BLaER1 treated with 17β-estradiol and CSF1 and Interleukin-3, amounts not matched to agents 10 nM and 100 nM (cell line): ENCODE measurements at regions not wholly inside any gene's neighbourhood (a gene's known extent, or its start where the extent isn't known, plus 50 kb on each side); places are given as distances from the start of the nearest gene placed in this dataset.
A peak's percentile ranks its signal among the peaks of the same experiment; 100 is the strongest.

ENCODE experiments used
- H3K27ac ChIP-seq, 11 experiments: shearing (Covaris generic); formaldehyde crosslinking; 2 replicates each; pipeline ENCODE4 v1.8.1; 2022
- H3K27me3 ChIP-seq, 11 experiments: shearing (Covaris generic); formaldehyde crosslinking; 2 replicates each; pipeline ENCODE4 v1.8.1; 2022
- H3K36me3 ChIP-seq, 11 experiments: shearing (Covaris generic); formaldehyde crosslinking; 2 replicates each; pipeline ENCODE4 v1.8.1; 2022
- H3K4me1 ChIP-seq, 10 experiments: shearing (Covaris generic); formaldehyde crosslinking; 2 replicates each; pipeline ENCODE4 v1.8.1; 2022
- H3K4me2 ChIP-seq, 11 experiments: shearing (Covaris generic); formaldehyde crosslinking; 2 replicates each; pipeline ENCODE4 v1.8.1; 2022
- H3K4me3 ChIP-seq, 10 experiments: shearing (Covaris generic); formaldehyde crosslinking; 2 replicates each; pipeline ENCODE4 v1.8.1; 2022
- H3K9ac ChIP-seq, 11 experiments: shearing (Covaris generic); formaldehyde crosslinking; 2 replicates each; pipeline ENCODE4 v1.8.1; 2022
- H3K9me3 ChIP-seq, 11 experiments: shearing (Covaris generic); formaldehyde crosslinking; replicated peaks in 1 of 11; 2 replicates each; pipeline ENCODE4 v1.8.1; 2022
- H4K20me1 ChIP-seq, 11 experiments: shearing (Covaris generic); formaldehyde crosslinking; 2 replicates each; pipeline ENCODE4 v1.8.1; 2022
- Cebpa-rat ChIP-seq, 11 experiments: shearing (Covaris generic); IDR thresholded peaks; 2 replicates each; pipeline ENCODE4 v1.8.1; 2022

GRCh38 chr5:1743061-1743768 is 56.4 kb downstream of the MRPL36 start:
- no peaks in the 10 kb centered on the region for H3K27me3 ChIP-seq
- no peak overlapping the region for H3K4me3 ChIP-seq
- H4K20me1 ChIP-seq = no peaks in the 10 kb centered on the region

DNA sequence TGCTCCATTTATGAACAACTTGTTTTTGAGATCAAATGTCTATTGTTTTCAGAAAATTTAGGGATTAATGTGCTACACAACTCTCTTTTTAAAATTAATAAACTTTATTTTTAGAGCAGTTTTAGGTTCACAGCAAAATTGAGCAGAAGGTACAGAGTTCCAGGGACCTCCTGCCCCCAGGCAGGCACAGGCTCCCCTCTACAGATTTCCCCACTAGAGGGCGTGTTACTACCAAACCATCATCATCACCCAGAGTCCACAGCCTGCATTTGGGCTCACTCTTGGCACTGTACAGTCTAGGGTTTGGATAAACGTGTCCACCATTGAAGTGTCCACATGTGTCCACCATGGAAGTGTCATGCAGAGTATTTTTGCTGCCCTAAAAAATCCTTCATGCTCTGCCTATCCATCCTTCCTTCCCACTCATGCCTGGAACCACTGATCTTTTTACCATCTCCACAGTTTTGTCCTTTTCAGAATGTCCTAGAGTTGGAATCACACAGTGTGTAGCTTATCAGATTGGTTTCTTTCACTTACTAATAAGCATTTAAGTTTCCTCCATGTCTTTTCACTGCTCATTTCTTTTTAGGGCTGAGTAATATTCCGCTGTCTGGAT is 61.7 kb downstream of the MRPL36 start:
- no peaks in the 10 kb centered on the region for H3K27me3 ChIP-seq
- H3K4me1 ChIP-seq = no peaks in the 10 kb centered on the region
- H3K27ac ChIP-seq = no peak overlapping the region
- H4K20me1 ChIP-seq = peaks cover 0 to 9% (median 0%) of the 10 kb centered on the region in 11 experiments; a peak in 2 of 22 replicates
- no peak overlapping the region for H3K4me3 ChIP-seq
- H3K36me3 ChIP-seq = no peaks in the 10 kb centered on the region
- H3K4me2 ChIP-seq = no peak overlapping the region
- no peak for TF ChIP-seq Cebpa-rat (IDR thresholded peaks at IDR 0.05)
- peaks cover 33 to 46% (median 38%) of the 10 kb centered on the region in 11 experiments for H3K9me3 ChIP-seq
- no peak overlapping the region for H3K9ac ChIP-seq

More at GRCh38 chr5:1743061-1743768, 56.4 kb downstream of the MRPL36 start:
- H3K9me3 ChIP-seq = peaks cover 35 to 48% (median 42%) of the 10 kb centered on the region in 11 experiments
- no peak for TF ChIP-seq Cebpa-rat (IDR thresholded peaks at IDR 0.05)
- H3K4me1 ChIP-seq = peaks cover 0 to 6% (median 0%) of the 10 kb centered on the region in 10 experiments; a peak in 2 of 20 replicates
- no peak overlapping the region for H3K9ac ChIP-seq
- peak overlapping the region in 6 of 11 experiments; percentile 15 to 32 (median 24); a peak in 7 of 22 replicates for H3K4me2 ChIP-seq
- no peaks in the 10 kb centered on the region for H3K36me3 ChIP-seq
- no peak overlapping the region for H3K27ac ChIP-seq

GRCh38 chr5:1736889-1737711 is 62.5 kb downstream of the MRPL36 start:
- H3K27ac ChIP-seq = no peak overlapping the region
- H3K4me3 ChIP-seq = no peak overlapping the region
- no peaks in the 10 kb centered on the region for H3K36me3 ChIP-seq
- no peak overlapping the region for H3K9ac ChIP-seq
- no peaks in the 10 kb centered on the region for H3K27me3 ChIP-seq
- H3K4me1 ChIP-seq = no peaks in the 10 kb centered on the region
- H3K4me2 ChIP-seq = no peak overlapping the region
- TF ChIP-seq Cebpa-rat (IDR thresholded peaks at IDR 0.05) = no peak
- peaks cover 25 to 38% (median 30%) of the 10 kb centered on the region in 11 experiments for H3K9me3 ChIP-seq
- H4K20me1 ChIP-seq = peaks cover 0 to 9% (median 0%) of the 10 kb centered on the region in 11 experiments; a peak in 2 of 22 replicates

- H3K27ac ChIP-seq = no peak overlapping the region
- no peak overlapping the region for H3K4me3 ChIP-seq
- no peak overlapping the region for H3K4me2 ChIP-seq
- no peak overlapping the region for H3K9ac ChIP-seq
- H3K36me3 ChIP-seq = no peaks in the 10 kb centered on the region
- no peaks in the 10 kb centered on the region for H3K4me1 ChIP-seq
- TF ChIP-seq Cebpa-rat (IDR thresholded peaks at IDR 0.05) = no peak
- no peaks in the 10 kb centered on the region for H3K27me3 ChIP-seq
- peaks cover 0 to 9% (median 0%) of the 10 kb centered on the region in 11 experiments; a peak in 2 of 22 replicates for H4K20me1 ChIP-seq
- peaks cover 15 to 28% (median 20%) of the 10 kb centered on the region in 11 experiments for H3K9me3 ChIP-seq
Observed at GRCh38 chr5:1736065-1736464, 63.6 kb downstream of the MRPL36 start.

DNA sequence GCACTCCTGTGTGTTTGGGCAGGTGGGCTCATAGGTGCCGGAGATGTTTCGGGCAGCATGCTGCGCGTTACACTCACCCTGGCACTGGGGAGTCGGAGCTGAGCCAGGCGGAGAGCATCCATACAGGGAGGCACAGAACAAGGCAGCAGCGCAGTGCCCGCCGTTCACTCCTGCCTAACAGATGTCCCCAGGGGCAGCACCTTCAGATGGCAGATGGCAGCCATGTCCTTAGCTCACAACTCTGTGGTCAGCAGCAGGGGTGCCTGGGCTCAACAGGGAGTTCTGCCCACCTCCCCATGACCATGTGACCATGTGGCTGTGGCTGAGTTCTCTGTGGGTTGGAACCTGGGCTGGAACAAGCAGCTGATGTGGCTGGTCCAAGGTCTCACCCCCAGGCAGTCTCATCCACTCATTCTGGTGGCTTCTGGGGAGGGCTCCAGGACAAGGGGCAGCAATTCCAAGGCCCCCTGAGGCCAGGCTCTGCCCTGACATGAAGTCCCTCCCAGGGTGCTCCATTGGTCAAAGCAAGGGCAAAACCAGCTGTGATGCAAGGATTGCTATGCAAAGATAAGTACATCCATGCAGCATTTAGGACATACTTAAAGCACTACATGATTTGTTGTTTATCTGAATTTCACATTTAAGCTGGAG is 64.2 kb downstream of the MRPL36 start:
- TF ChIP-seq Cebpa-rat (IDR thresholded peaks at IDR 0.05) = no peak
- peaks cover 0 to 4% (median 3%) of the 10 kb centered on the region in 10 experiments; a peak in 16 of 20 replicates for H3K4me1 ChIP-seq
- H3K9me3 ChIP-seq = peaks cover 11 to 22% (median 13%) of the 10 kb centered on the region in 11 experiments
- no peaks in the 10 kb centered on the region for H3K36me3 ChIP-seq
- peaks cover 0 to 9% (median 0%) of the 10 kb centered on the region in 11 experiments; a peak in 2 of 22 replicates for H4K20me1 ChIP-seq
- H3K9ac ChIP-seq = no peak overlapping the region
- H3K27me3 ChIP-seq = no peaks in the 10 kb centered on the region
- H3K4me2 ChIP-seq = no peak overlapping the region
- H3K4me3 ChIP-seq = no peak overlapping the region
- H3K27ac ChIP-seq = no peak overlapping the region

DNA sequence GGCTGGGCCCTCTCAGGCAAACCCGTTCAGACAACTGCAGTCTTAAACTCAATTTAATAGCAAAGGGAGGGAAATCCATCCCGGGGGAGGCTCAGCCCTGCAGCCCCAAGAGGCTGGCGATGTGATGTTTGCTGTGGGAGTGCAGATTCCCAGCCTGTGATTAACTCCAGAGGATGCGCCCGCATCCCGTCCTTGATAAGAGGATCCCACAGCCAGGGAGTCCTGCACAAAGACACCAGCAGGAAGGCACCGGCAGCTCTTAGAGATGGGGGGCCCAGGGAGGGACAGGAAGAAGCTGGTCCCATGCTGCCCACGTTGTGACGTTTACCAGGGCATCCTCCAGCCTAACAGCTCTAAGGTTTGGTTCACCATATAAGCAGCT is 64.7 kb downstream of the MRPL36 start:
- H4K20me1 ChIP-seq = peaks cover 0 to 9% (median 0%) of the 10 kb centered on the region in 11 experiments; a peak in 2 of 22 replicates
- no peak for TF ChIP-seq Cebpa-rat (IDR thresholded peaks at IDR 0.05)
- no peak overlapping the region for H3K4me3 ChIP-seq
- H3K9me3 ChIP-seq = peaks cover 6 to 16% (median 8%) of the 10 kb centered on the region in 11 experiments
- no peak overlapping the region for H3K4me2 ChIP-seq
- H3K27ac ChIP-seq = no peak overlapping the region
- no peaks in the 10 kb centered on the region for H3K27me3 ChIP-seq
- H3K4me1 ChIP-seq = peaks cover 0 to 10% (median 8%) of the 10 kb centered on the region in 10 experiments; a peak in 16 of 20 replicates
- H3K36me3 ChIP-seq = no peaks in the 10 kb centered on the region
- H3K9ac ChIP-seq = no peak overlapping the region

DNA sequence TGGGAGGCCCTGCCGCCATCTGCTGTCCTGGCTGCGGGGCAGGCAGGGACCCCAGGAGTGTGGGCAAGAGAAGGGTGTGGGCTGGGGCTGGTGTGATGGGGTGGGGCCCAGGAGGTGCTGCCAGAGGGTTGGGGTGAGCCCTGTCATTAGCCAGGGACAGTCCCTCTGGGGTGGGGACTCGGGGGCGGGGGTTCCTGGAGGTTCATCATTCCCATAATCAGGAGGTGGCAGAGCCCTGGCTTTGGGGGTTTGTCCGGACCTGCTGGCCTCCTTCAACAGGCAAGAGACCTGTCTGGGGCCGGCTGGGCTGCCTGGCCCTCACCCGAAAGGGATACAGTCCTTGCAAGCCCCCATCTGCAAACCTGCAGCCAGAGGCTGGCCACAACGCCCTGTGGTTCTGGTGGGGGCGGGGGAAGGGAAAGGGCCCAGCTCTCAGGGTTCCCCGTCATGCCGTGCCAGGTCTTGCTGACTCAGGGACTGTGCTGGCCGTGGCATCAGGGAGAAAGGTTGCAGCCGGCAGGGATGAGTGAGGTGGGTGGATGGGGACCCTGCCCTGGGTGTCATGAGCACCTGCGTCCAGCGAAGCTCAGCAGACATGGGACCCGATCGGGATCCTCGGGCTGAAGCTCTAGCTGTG is 65.2 kb downstream of the MRPL36 start:
- Histone ChIP-seq H4K20me1 (peaks cover 0 to 9% (median 0%) of the 10 kb centered on the region in 11 experiments; a peak in 2 of 22 replicates), H3K4me3 (no peak overlapping the region), H3K27me3 (no peaks in the 10 kb centered on the region), H3K4me1 (peaks cover 0 to 13% (median 10%) of the 10 kb centered on the region in 10 experiments; a peak in 16 of 20 replicates), H3K27ac (no peak overlapping the region), H3K9me3 (peaks cover 2 to 11% (median 3%) of the 10 kb centered on the region in 11 experiments; a peak in 19 of 22 replicates), H3K9ac (no peak overlapping the region), H3K4me2 (no peak overlapping the region), H3K36me3 (no peaks in the 10 kb centered on the region)
- no peak for TF ChIP-seq Cebpa-rat (IDR thresholded peaks at IDR 0.05)

DNA sequence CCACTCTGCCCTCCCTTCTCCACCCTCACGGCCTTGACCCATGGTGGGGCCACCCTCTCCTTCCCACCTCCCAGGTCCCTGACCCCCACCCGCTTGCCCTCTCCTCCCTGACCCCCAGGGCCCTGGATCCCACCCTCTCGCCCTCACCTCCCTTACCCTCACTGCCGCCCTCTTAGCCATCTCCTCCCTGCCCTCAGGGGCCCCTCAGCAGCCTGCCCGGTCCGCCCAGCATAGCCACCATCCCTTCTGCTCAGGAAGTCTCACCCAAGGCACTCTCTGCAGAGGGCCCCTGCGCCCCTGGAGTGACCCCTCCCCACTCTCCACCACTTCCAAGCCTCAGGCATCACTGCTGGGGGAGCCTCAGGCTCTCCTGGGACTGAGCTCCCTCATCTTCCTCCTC is 66.3 kb downstream of the MRPL36 start:
- H3K27me3 ChIP-seq = no peaks in the 10 kb centered on the region
- no peak overlapping the region for H3K4me2 ChIP-seq
- H3K4me3 ChIP-seq = no peak overlapping the region
- peaks cover 0 to 3% (median 0%) of the 10 kb centered on the region in 11 experiments; a peak in 1 of 22 replicates for H3K9me3 ChIP-seq
- peaks cover 0 to 9% (median 0%) of the 10 kb centered on the region in 11 experiments; a peak in 2 of 22 replicates for H4K20me1 ChIP-seq
- H3K4me1 ChIP-seq = peaks cover 0 to 13% (median 10%) of the 10 kb centered on the region in 10 experiments; a peak in 16 of 20 replicates
- no peak overlapping the region for H3K27ac ChIP-seq
- H3K36me3 ChIP-seq = no peaks in the 10 kb centered on the region
- TF ChIP-seq Cebpa-rat (IDR thresholded peaks at IDR 0.05) = no peak
- no peak overlapping the region for H3K9ac ChIP-seq
